GM23338 (cell line): ENCODE measurements at regions not wholly inside any gene's neighbourhood (a gene's known extent, or its start where the extent isn't known, plus 50 kb on each side); places are given as distances from the start of the nearest gene placed in this dataset.

ENCODE experiments used
- ATAC-seq: fragments of 200-7000 bp; cut with Tn5 transposase; 3 replicates; pipeline ENCODE4 v1.9.1; 2020
- DNase-seq: peaks from one replicate; pipeline ENCODE4 v3.0.0-alpha.2; 2015; ENCODE audit warnings: low spot score
- H2AFZ ChIP-seq: fragments of 200-600 bp; sonication (generic); 2 replicates; pipeline ENCODE4 v1.8.0; 2016; ENCODE audit warnings: antibody characterized with exemption, mild to moderate bottlenecking, moderate library complexity
- H3F3A ChIP-seq: fragments of 200-600 bp; sonication (generic); replicated peaks from 2 replicates; pipeline ENCODE4 v1.8.0; 2017; ENCODE audit warnings: antibody characterized with exemption, mixed run types, low read depth
- H3K27ac ChIP-seq: fragments of 200-600 bp; sonication (generic); 2 replicates; pipeline ENCODE4 v1.6.1; 2016; ENCODE audit warnings: low read depth
- H3K27me3 ChIP-seq: fragments of 200-600 bp; sonication (generic); 2 replicates; pipeline ENCODE4 v1.8.0; 2016; ENCODE audit warnings: mild to moderate bottlenecking, mixed run types, moderate library complexity; ENCODE audit not compliant: insufficient read depth
- H3K36me3 ChIP-seq: fragments of 200-600 bp; sonication (generic); 2 replicates; pipeline ENCODE4 v1.8.0; 2016; ENCODE audit warnings: mild to moderate bottlenecking; ENCODE audit not compliant: insufficient read depth
- H3K4me1 ChIP-seq: fragments of 200-600 bp; sonication (generic); 2 replicates; pipeline ENCODE4 v1.8.0; 2016; ENCODE audit warnings: mild to moderate bottlenecking, moderate library complexity; ENCODE audit not compliant: insufficient read depth
- H3K4me2 ChIP-seq: fragments of 200-600 bp; sonication (generic); 2 replicates; pipeline ENCODE4 v1.7.1; 2017; ENCODE audit warnings: mixed run types
- H3K4me3 ChIP-seq: fragments of 200-600 bp; sonication (generic); 2 replicates; pipeline ENCODE4 v1.6.1; 2016; ENCODE audit warnings: mixed run types
- H3K79me2 ChIP-seq: fragments of 200-600 bp; sonication (generic); replicated peaks from 2 replicates; pipeline ENCODE4 v1.8.0; 2017; ENCODE audit warnings: mild to moderate bottlenecking; ENCODE audit not compliant: insufficient read depth
- H3K9me2 ChIP-seq: fragments of 200-600 bp; sonication (generic); 2 replicates; pipeline ENCODE4 v1.8.0; 2017; ENCODE audit not compliant: insufficient read depth
- H4K20me1 ChIP-seq: fragments of 200-600 bp; sonication (generic); replicated peaks from 2 replicates; pipeline ENCODE4 v1.8.0; 2017; ENCODE audit warnings: mild to moderate bottlenecking; ENCODE audit not compliant: insufficient read depth
- H3K27ac Mint-ChIP-seq: 2 replicates; pipeline ENCODE4 v1.8.0; 2020; ENCODE audit warnings: inconsistent platforms, mild to moderate bottlenecking, moderate library complexity, mixed read lengths
- H3K27me3 Mint-ChIP-seq: 3 replicates; pipeline ENCODE4 v1.8.0; 2022; ENCODE audit warnings: low read depth, mild to moderate bottlenecking, moderate library complexity, mixed read lengths, inconsistent platforms; ENCODE audit not compliant: insufficient read depth, poor library complexity
- H3K36me3 Mint-ChIP-seq: 3 replicates; pipeline ENCODE4 v1.8.0; 2021; ENCODE audit warnings: low read depth, mild to moderate bottlenecking, inconsistent platforms, moderate library complexity, mixed read lengths
- H3K4me1 Mint-ChIP-seq: 3 replicates; pipeline ENCODE4 v1.8.0; 2020; ENCODE audit warnings: mild to moderate bottlenecking, inconsistent platforms, mixed read lengths
- H3K4me3 Mint-ChIP-seq: 3 replicates; pipeline ENCODE4 v1.8.0; 2021; ENCODE audit warnings: moderate library complexity, mild to moderate bottlenecking, inconsistent platforms, mixed read lengths
- H3K9me3 Mint-ChIP-seq: 3 replicates; pipeline ENCODE4 v1.8.0; 2020; ENCODE audit warnings: moderate library complexity, mild to moderate bottlenecking, inconsistent platforms, mixed read lengths
- CREB1 ChIP-seq: fragments of 250-450 bp; sonication (Bioruptor Pico); IDR thresholded peaks from 2 replicates; pipeline ENCODE4 v1.5.0; 2020; ENCODE audit warnings: low read depth, mild to moderate bottlenecking, moderate library complexity
- EZH2 ChIP-seq: fragments of 200-600 bp; sonication (generic); IDR thresholded peaks from one replicate; pipeline ENCODE4 v1.8.0; 2017; ENCODE audit warnings: antibody characterized with exemption, mild to moderate bottlenecking, low read depth; ENCODE audit not compliant: unreplicated experiment
- EZH2phosphoT487 ChIP-seq: fragments of 200-600 bp; sonication (generic); IDR thresholded peaks from one replicate; pipeline ENCODE4 v1.8.1; 2018; ENCODE audit warnings: antibody characterized with exemption; ENCODE audit not compliant: unreplicated experiment
- JUNB ChIP-seq: IDR thresholded peaks from one replicate; pipeline ENCODE4 v1.6.1; 2016; ENCODE audit warnings: antibody characterized with exemption; ENCODE audit not compliant: unreplicated experiment
- NANOG ChIP-seq: IDR thresholded peaks from 2 replicates; pipeline ENCODE4 v1.6.1; 2016; ENCODE audit warnings: antibody characterized with exemption, borderline replicate concordance
- POLR2AphosphoS5 ChIP-seq: IDR thresholded peaks from 2 replicates; pipeline ENCODE4 v1.6.1; 2016; ENCODE audit warnings: antibody characterized with exemption, low read depth
- STAT1 ChIP-seq: IDR thresholded peaks from one replicate; pipeline ENCODE4 v1.6.1; 2016; ENCODE audit warnings: antibody characterized with exemption; ENCODE audit not compliant: unreplicated experiment
- ZNF114 ChIP-seq: fragments of 250-450 bp; sonication (Bioruptor Pico); IDR thresholded peaks from 2 replicates; pipeline ENCODE4 v1.5.0; 2020; ENCODE audit warnings: mild to moderate bottlenecking, moderate library complexity
- ZNF331 ChIP-seq: fragments of 250-450 bp; sonication (Bioruptor Pico); IDR thresholded peaks from 2 replicates; pipeline ENCODE4 v1.5.0; 2020; ENCODE audit warnings: low read depth, mild to moderate bottlenecking, moderate library complexity
- TF ChIP-seq, protein P1 (sequence below): fragments of 250-450 bp; sonication (Bioruptor Pico); IDR thresholded peaks from 2 replicates; pipeline ENCODE4 v1.5.0; 2020; ENCODE audit warnings: mild to moderate bottlenecking, moderate library complexity
- TF ChIP-seq, protein P2 (sequence below): IDR thresholded peaks from 2 replicates; pipeline ENCODE4 v1.6.1; 2016; ENCODE audit warnings: antibody characterized with exemption
- TF ChIP-seq, protein P3 (sequence below), 2 experiments: fragments of 200-600 bp in 1 of 2; sonication (generic) in 1 of 2; conservative IDR thresholded peaks; 2 replicates each; pipeline versions ENCODE4 v1.5.1 to v1.6.1; 2016 to 2017; ENCODE audit warnings: antibody characterized with exemption in 2 of 2, low read depth in 2 of 2, mild to moderate bottlenecking in 2 of 2, moderate library complexity in 1 of 2
- TF ChIP-seq, protein P4 (sequence below): IDR thresholded peaks from one replicate; pipeline ENCODE4 v1.6.1; 2018; ENCODE audit warnings: antibody characterized with exemption; ENCODE audit not compliant: unreplicated experiment

DNA sequence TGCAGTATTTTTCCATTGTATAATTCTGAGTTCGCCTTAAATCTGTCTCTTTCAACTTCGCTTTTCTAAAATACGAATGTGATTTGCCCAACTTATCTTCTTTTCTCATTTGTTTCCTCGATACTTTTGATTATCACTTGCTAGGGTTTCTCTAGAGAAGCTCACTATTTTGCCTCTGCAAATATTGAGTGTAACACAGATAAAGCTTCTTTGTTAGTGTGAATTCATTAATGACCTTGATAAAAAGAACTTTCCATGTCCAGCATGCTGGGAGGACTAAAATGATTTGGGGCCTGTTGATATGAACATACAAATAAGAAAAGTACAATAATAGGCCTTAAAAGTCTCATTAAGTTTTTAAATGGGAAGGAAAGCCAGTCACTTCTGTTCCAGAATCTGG is 303.3 kb downstream of the MAP2K6 start:
- no peak overlapping the region for H3K27ac ChIP-seq
- no peaks in the 10 kb centered on the region for H3K9me2 ChIP-seq
- Mint-ChIP-seq H3K27ac (0 out of 2 replicates have a peak overlapping the region, but pooled peaks have one; percentile 73), H3K4me1 (no peaks in the 10 kb centered on the region), H3K4me3 (no peak overlapping the region), H3K9me3 (no peaks in the 10 kb centered on the region), H3K27me3 (peaks cover 1% of the 10 kb centered on the region), H3K36me3 (no peaks in the 10 kb centered on the region)
- H3K4me3 ChIP-seq: no peak overlapping the region
- H3F3A ChIP-seq: no peaks in the 10 kb centered on the region
- DNase-seq: no peak
- no peak overlapping the region for H3K4me2 ChIP-seq
- no peak for ATAC-seq
- TF ChIP-seq, protein P1, sequence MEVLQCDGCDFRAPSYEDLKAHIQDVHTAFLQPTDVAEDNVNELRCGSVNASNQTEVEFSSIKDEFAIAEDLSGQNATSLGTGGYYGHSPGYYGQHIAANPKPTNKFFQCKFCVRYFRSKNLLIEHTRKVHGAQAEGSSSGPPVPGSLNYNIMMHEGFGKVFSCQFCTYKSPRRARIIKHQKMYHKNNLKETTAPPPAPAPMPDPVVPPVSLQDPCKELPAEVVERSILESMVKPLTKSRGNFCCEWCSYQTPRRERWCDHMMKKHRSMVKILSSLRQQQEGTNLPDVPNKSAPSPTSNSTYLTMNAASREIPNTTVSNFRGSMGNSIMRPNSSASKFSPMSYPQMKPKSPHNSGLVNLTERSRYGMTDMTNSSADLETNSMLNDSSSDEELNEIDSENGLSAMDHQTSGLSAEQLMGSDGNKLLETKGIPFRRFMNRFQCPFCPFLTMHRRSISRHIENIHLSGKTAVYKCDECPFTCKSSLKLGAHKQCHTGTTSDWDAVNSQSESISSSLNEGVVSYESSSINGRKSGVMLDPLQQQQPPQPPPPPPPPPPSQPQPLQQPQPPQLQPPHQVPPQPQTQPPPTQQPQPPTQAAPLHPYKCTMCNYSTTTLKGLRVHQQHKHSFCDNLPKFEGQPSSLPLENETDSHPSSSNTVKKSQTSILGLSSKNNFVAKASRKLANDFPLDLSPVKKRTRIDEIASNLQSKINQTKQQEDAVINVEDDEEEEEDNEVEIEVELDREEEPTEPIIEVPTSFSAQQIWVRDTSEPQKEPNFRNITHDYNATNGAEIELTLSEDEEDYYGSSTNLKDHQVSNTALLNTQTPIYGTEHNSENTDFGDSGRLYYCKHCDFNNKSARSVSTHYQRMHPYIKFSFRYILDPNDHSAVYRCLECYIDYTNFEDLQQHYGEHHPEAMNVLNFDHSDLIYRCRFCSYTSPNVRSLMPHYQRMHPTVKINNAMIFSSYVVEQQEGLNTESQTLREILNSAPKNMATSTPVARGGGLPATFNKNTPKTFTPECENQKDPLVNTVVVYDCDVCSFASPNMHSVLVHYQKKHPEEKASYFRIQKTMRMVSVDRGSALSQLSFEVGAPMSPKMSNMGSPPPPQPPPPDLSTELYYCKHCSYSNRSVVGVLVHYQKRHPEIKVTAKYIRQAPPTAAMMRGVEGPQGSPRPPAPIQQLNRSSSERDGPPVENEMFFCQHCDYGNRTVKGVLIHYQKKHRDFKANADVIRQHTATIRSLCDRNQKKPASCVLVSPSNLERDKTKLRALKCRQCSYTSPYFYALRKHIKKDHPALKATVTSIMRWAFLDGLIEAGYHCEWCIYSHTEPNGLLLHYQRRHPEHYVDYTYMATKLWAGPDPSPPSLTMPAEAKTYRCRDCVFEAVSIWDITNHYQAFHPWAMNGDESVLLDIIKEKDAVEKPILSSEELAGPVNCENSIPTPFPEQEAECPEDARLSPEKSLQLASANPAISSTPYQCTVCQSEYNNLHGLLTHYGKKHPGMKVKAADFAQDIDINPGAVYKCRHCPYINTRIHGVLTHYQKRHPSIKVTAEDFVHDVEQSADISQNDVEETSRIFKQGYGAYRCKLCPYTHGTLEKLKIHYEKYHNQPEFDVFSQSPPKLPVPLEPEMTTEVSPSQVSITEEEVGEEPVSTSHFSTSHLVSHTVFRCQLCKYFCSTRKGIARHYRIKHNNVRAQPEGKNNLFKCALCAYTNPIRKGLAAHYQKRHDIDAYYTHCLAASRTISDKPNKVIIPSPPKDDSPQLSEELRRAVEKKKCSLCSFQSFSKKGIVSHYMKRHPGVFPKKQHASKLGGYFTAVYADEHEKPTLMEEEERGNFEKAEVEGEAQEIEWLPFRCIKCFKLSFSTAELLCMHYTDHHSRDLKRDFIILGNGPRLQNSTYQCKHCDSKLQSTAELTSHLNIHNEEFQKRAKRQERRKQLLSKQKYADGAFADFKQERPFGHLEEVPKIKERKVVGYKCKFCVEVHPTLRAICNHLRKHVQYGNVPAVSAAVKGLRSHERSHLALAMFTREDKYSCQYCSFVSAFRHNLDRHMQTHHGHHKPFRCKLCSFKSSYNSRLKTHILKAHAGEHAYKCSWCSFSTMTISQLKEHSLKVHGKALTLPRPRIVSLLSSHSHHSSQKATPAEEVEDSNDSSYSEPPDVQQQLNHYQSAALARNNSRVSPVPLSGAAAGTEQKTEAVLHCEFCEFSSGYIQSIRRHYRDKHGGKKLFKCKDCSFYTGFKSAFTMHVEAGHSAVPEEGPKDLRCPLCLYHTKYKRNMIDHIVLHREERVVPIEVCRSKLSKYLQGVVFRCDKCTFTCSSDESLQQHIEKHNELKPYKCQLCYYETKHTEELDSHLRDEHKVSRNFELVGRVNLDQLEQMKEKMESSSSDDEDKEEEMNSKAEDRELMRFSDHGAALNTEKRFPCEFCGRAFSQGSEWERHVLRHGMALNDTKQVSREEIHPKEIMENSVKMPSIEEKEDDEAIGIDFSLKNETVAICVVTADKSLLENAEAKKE: no peak
- TF ChIP-seq JUNB: no peak
- TF ChIP-seq, protein P2, sequence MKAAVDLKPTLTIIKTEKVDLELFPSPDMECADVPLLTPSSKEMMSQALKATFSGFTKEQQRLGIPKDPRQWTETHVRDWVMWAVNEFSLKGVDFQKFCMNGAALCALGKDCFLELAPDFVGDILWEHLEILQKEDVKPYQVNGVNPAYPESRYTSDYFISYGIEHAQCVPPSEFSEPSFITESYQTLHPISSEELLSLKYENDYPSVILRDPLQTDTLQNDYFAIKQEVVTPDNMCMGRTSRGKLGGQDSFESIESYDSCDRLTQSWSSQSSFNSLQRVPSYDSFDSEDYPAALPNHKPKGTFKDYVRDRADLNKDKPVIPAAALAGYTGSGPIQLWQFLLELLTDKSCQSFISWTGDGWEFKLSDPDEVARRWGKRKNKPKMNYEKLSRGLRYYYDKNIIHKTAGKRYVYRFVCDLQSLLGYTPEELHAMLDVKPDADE: no peak
- no peak for TF ChIP-seq POLR2AphosphoS5
- TF ChIP-seq STAT1: no peak
- TF ChIP-seq EZH2: no peak
- TF ChIP-seq, protein P3, sequence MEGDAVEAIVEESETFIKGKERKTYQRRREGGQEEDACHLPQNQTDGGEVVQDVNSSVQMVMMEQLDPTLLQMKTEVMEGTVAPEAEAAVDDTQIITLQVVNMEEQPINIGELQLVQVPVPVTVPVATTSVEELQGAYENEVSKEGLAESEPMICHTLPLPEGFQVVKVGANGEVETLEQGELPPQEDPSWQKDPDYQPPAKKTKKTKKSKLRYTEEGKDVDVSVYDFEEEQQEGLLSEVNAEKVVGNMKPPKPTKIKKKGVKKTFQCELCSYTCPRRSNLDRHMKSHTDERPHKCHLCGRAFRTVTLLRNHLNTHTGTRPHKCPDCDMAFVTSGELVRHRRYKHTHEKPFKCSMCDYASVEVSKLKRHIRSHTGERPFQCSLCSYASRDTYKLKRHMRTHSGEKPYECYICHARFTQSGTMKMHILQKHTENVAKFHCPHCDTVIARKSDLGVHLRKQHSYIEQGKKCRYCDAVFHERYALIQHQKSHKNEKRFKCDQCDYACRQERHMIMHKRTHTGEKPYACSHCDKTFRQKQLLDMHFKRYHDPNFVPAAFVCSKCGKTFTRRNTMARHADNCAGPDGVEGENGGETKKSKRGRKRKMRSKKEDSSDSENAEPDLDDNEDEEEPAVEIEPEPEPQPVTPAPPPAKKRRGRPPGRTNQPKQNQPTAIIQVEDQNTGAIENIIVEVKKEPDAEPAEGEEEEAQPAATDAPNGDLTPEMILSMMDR (conservative IDR thresholded peaks at IDR 0.05; ENCODE audit: low read depth in 2 of 2): no peak
- no peak for TF ChIP-seq EZH2phosphoT487
- TF ChIP-seq CREB1 (CRISPR knock-in tag): no peak
- TF ChIP-seq, protein P4, sequence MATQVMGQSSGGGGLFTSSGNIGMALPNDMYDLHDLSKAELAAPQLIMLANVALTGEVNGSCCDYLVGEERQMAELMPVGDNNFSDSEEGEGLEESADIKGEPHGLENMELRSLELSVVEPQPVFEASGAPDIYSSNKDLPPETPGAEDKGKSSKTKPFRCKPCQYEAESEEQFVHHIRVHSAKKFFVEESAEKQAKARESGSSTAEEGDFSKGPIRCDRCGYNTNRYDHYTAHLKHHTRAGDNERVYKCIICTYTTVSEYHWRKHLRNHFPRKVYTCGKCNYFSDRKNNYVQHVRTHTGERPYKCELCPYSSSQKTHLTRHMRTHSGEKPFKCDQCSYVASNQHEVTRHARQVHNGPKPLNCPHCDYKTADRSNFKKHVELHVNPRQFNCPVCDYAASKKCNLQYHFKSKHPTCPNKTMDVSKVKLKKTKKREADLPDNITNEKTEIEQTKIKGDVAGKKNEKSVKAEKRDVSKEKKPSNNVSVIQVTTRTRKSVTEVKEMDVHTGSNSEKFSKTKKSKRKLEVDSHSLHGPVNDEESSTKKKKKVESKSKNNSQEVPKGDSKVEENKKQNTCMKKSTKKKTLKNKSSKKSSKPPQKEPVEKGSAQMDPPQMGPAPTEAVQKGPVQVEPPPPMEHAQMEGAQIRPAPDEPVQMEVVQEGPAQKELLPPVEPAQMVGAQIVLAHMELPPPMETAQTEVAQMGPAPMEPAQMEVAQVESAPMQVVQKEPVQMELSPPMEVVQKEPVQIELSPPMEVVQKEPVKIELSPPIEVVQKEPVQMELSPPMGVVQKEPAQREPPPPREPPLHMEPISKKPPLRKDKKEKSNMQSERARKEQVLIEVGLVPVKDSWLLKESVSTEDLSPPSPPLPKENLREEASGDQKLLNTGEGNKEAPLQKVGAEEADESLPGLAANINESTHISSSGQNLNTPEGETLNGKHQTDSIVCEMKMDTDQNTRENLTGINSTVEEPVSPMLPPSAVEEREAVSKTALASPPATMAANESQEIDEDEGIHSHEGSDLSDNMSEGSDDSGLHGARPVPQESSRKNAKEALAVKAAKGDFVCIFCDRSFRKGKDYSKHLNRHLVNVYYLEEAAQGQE: no peak
- TF ChIP-seq NANOG: no peak
- no peak for TF ChIP-seq ZNF114 (CRISPR knock-in tag)
- TF ChIP-seq ZNF331 (CRISPR knock-in tag): no peak
- H3K79me2 ChIP-seq: no peaks in the 10 kb centered on the region
- no peaks in the 10 kb centered on the region for H3K36me3 ChIP-seq
- H3K4me1 ChIP-seq: no peaks in the 10 kb centered on the region
- no peaks in the 10 kb centered on the region for H4K20me1 ChIP-seq
- no peak overlapping the region for H2AFZ ChIP-seq
- H3K27me3 ChIP-seq: no peaks in the 10 kb centered on the region
